ENCODE measurements at regions not wholly inside any gene's neighbourhood (a gene's known extent, or its start where the extent isn't known, plus 50 kb on each side); places are given as distances from the start of the nearest gene placed in this dataset.

- TF ChIP-seq CTCF (conservative IDR thresholded peaks at IDR 0.05), result no peak
- no peak overlapping the region for H2BK12ac ChIP-seq (ENCODE audit: insufficient read length, low read depth, low read length)
- no peak overlapping the region for H3K18ac ChIP-seq (ENCODE audit: insufficient read length, low read depth, low read length)
- H2AFZ ChIP-seq (ENCODE audit: low read length), result no peak overlapping the region
- Mint-ChIP-seq H3K27ac (no peak overlapping the region), H3K4me3 (no peak overlapping the region), H3K4me1 (peaks cover 0 to 5% of the 10 kb centered on the region in 2 experiments; a peak in 2 of 4 replicates), H3K9me3 (no peaks in the 10 kb centered on the region; a peak in 1 of 5 replicates), H3K36me3 (ENCODE audit: insufficient read depth in 1 of 3, low read depth in 3 of 3) (no peaks in the 10 kb centered on the region), H3K27me3 (ENCODE audit: low read depth) (peaks cover 16% of the 10 kb centered on the region)
- no peaks in the 10 kb centered on the region for H3K4me1 ChIP-seq (ENCODE audit: insufficient read depth, low read length)
- no peak overlapping the region for H2BK15ac ChIP-seq (ENCODE audit: low read depth, low read length)
- H3K23me2 ChIP-seq (ENCODE audit: insufficient read length, low read depth, low read length, poor library complexity, severe bottlenecking), result no peaks in the 10 kb centered on the region
- no peak overlapping the region for H3K27ac ChIP-seq (ENCODE audit: insufficient read length, low read depth, low read length)
- no peak overlapping the region for H3T11ph ChIP-seq (ENCODE audit: low read length)
- no peaks in the 10 kb centered on the region for H3K9me3 ChIP-seq (ENCODE audit: control insufficient read depth, low read depth, low read length)
- no CpG with 5 or more reads among the region's 2 CpGs for WGBS (ENCODE audit: extremely low coverage, insufficient read length, low lambda C conversion rate)
- no peak overlapping the region for H3K23ac ChIP-seq (ENCODE audit: insufficient read length, low read depth, low read length)
- no peak overlapping the region for H4K5ac ChIP-seq (ENCODE audit: insufficient read length, low read depth, low read length)
- H2BK20ac ChIP-seq (ENCODE audit: low read depth, low read length, poor library complexity, severe bottlenecking), result no peak overlapping the region
- H2AK5ac ChIP-seq (ENCODE audit: insufficient read length, low read length), result no peak overlapping the region
- H3K79me2 ChIP-seq (ENCODE audit: insufficient read depth, low read length), result no peaks in the 10 kb centered on the region
- H4K91ac ChIP-seq (ENCODE audit: insufficient read length, low read depth, low read length), result no peak overlapping the region
- H3K79me1 ChIP-seq (ENCODE audit: insufficient read depth, low read depth, low read length, poor library complexity, severe bottlenecking), result no peaks in the 10 kb centered on the region
- H3K9ac ChIP-seq (ENCODE audit: extremely low read depth, insufficient read length, low read length), result no peak overlapping the region
- no peak for DNase-seq
- H4K20me1 ChIP-seq (ENCODE audit: control insufficient read depth, insufficient read depth, insufficient read length), result no peaks in the 10 kb centered on the region
- H2BK5ac ChIP-seq (ENCODE audit: insufficient read length, low read length), result no peak overlapping the region
- no peak overlapping the region for H4K8ac ChIP-seq (replicated peaks; ENCODE audit: insufficient read length, low read depth, low read length)
- H2BK120ac ChIP-seq (ENCODE audit: low read depth, low read length, poor library complexity, severe bottlenecking), result no peak overlapping the region
- H3K4me2 ChIP-seq (ENCODE audit: insufficient read depth, insufficient read length, low read length), result no peak overlapping the region
- no peak overlapping the region for H3K14ac ChIP-seq (ENCODE audit: insufficient read depth, low read length)
- no peak overlapping the region for H3K4ac ChIP-seq (ENCODE audit: low read depth, low read length)
- peaks cover 6% of the 10 kb centered on the region; the same call in 1 of the 2 replicates for H3K27me3 ChIP-seq (ENCODE audit: insufficient read depth, low read length)
- H3K56ac ChIP-seq (ENCODE audit: insufficient read length, low read depth, low read length), result no peak overlapping the region
Observed at GRCh38 chr7:34364130-34364529, 293.9 kb upstream of the NPSR1 start.

All from H9 (cell line).